Activated T-helper 2 cell treated with anti-CD3 and anti-CD28 coated beads, Interferon-gamma antibody, Interleukin-2, Interleukin-4, amounts not matched to agents 10 μg/mL and 5 μg/mL and 100 μg/mL, durations not matched to agents 14 hours and 24 hours and 36 hours (primary cell): ENCODE measurements at regions not wholly inside any gene's neighbourhood (a gene's known extent, or its start where the extent isn't known, plus 50 kb on each side); places are given as distances from the start of the nearest gene placed in this dataset.

Experiments used
- DNase-seq: peaks from one replicate; pipeline ENCODE4 v3.0.0; 2021; ENCODE audit warnings: low spot score
- H3K27ac Mint-ChIP-seq: one replicate; pipeline ENCODE4 v1.8.0; 2021; ENCODE audit warnings: mixed read lengths
- H3K27me3 Mint-ChIP-seq: one replicate; pipeline ENCODE4 v1.8.0; 2021; ENCODE audit warnings: low read depth, mixed read lengths
- H3K36me3 Mint-ChIP-seq: one replicate; pipeline ENCODE4 v1.8.0; 2021; ENCODE audit warnings: low read depth, mixed read lengths
- H3K4me1 Mint-ChIP-seq: one replicate; pipeline ENCODE4 v1.8.0; 2021; ENCODE audit warnings: low read depth, mixed read lengths
- H3K4me3 Mint-ChIP-seq: one replicate; pipeline ENCODE4 v1.8.0; 2021; ENCODE audit warnings: low read depth, mild to moderate bottlenecking, moderate library complexity, mixed read lengths
- H3K9me3 Mint-ChIP-seq: one replicate; pipeline ENCODE4 v1.8.0; 2021; ENCODE audit warnings: mixed read lengths
- intact Hi-C: fragments of 100-400 bp; cut with micrococcal nuclease; formaldehyde crosslinking; loops from one replicate; pipeline ENCODE4 v1.15.1; 2023

GRCh38 chr4:8707045-8707781 lies 114.6 kb downstream of the CPZ start:
- Mint-ChIP-seq H3K4me1 (no peaks in the 10 kb centered on the region), H3K36me3 (no peaks in the 10 kb centered on the region), H3K9me3 (no peaks in the 10 kb centered on the region), H3K27me3 (no peaks in the 10 kb centered on the region), H3K27ac (no peak overlapping the region), H3K4me3 (no peak overlapping the region)
- no peak for DNase-seq
- intact Hi-C loops, result no loop called here

DNA sequence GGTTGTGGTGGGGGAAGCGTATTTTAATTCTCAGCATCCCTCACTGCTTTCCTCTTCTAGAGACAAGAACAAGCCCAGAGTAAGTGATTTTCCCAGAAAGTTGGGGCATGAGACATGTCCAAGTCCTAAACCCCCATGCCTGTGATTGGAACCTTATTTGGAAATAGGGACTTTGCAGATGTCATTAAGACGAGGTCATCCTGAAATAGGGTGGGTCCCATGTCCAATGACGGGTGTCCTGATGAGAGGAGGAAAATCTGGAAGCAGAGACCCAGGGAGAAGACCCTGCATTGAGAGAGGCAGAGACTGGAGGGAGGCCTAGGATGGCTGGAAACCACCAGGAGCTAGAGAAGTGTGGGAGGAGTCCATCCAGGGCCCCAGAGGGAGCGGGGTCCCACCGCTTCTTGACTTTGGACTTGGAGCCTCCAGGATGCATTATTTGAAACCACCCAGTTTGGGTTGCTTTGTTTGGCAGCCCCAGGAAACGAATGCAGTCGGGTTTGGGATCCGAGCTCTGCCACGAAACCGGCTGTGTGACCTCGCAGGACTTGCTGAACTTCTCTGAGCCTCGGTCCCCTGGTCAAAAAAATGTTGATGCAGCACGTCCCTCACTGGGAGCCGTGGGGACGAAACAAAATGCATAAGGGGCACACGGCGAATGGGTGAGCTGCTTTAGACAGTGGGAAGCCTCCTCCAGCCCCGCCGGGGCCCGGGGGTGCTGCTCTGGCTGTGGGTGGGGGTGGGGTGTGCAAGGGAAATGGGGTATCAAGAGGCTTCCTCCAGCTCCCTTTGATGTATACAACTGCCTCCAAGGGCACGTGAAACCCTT lies 113.9 kb downstream of the CPZ start:
- Mint-ChIP-seq H3K27me3 (no peaks in the 10 kb centered on the region), H3K4me3 (no peak overlapping the region), H3K4me1 (no peaks in the 10 kb centered on the region), H3K27ac (no peak overlapping the region), H3K9me3 (no peaks in the 10 kb centered on the region), H3K36me3 (no peaks in the 10 kb centered on the region)
- DNase-seq, result no peak
- intact Hi-C loops, result no loop called here

GRCh38 chr4:8705161-8706145 lies 112.9 kb downstream of the CPZ start:
- no peaks in the 10 kb centered on the region for H3K9me3 Mint-ChIP-seq
- DNase-seq, result no peak
- no peak overlapping the region for H3K4me3 Mint-ChIP-seq
- H3K4me1 Mint-ChIP-seq, result no peaks in the 10 kb centered on the region
- no peak overlapping the region for H3K27ac Mint-ChIP-seq
- H3K27me3 Mint-ChIP-seq, result no peaks in the 10 kb centered on the region
- H3K36me3 Mint-ChIP-seq, result no peaks in the 10 kb centered on the region
- intact Hi-C loops, result no loop called here

DNA sequence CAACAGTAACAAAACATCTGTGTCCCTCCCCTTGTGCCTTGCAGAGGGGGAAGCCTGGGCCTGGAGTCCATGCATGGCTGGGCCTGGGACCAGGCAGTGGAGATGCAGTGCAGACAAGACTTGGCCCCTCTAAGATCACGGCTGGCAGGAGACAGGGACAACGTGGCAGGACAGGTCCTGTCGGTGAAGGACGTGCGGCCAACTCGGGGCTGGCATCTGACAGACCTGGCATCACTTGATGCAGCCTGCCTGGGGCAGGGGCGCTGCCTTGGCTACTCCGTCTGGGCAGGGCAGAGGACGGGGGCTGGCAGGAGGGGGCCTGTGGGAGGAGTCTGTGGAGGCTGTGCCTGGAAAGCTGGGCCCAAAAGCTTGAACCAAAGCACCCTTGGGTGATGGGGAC lies 112.1 kb downstream of the CPZ start:
- no peaks in the 10 kb centered on the region for H3K9me3 Mint-ChIP-seq
- no peak overlapping the region for H3K27ac Mint-ChIP-seq
- H3K4me3 Mint-ChIP-seq, result no peak overlapping the region
- no peaks in the 10 kb centered on the region for H3K36me3 Mint-ChIP-seq
- intact Hi-C loops, result no loop called here
- no peak for DNase-seq
- no peaks in the 10 kb centered on the region for H3K27me3 Mint-ChIP-seq
- H3K4me1 Mint-ChIP-seq, result no peaks in the 10 kb centered on the region

DNA sequence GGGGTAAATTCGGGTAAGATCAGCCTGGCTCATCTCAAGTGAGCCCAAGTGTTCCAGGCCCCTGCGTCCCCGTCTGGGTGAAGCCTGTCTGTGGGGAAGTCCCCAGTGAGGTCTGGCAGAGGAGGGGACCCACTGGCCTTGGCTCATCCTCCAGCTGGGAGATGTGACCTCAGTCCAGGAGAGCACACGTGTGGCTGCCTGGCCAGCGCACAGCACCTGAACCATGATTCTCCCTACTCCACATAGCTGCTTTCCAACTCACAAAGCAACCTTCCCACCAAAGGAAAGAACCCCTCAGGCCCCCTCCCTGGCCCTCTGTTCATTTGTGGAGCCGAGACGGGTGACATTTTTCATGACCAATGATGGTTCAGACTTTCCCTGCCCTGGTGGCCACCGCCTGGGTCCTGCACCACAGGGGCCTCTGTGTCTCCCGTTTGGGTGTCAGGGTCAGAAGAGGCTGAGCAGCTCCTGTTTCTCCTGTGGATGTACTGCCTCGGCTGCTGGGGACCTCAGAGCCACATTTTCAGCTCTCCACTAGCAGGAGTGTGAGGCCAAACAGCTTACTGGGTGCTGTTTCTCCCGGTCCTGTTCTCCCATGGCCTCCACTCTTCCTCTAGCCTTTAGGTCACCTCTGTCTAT lies 111.4 kb downstream of the CPZ start:
- Mint-ChIP-seq H3K36me3 (no peaks in the 10 kb centered on the region), H3K4me3 (no peak overlapping the region), H3K9me3 (no peaks in the 10 kb centered on the region), H3K27ac (no peak overlapping the region), H3K4me1 (no peaks in the 10 kb centered on the region), H3K27me3 (no peaks in the 10 kb centered on the region)
- intact Hi-C loops, result no loop called here
- no peak for DNase-seq

- DNase-seq, result no peak
- H3K4me3 Mint-ChIP-seq, result no peak overlapping the region
- H3K9me3 Mint-ChIP-seq, result no peaks in the 10 kb centered on the region
- H3K36me3 Mint-ChIP-seq, result no peaks in the 10 kb centered on the region
- intact Hi-C loops, result no loop called here
- H3K27me3 Mint-ChIP-seq, result no peaks in the 10 kb centered on the region
- H3K27ac Mint-ChIP-seq, result no peak overlapping the region
- no peaks in the 10 kb centered on the region for H3K4me1 Mint-ChIP-seq
Observed at GRCh38 chr4:8703401-8703696, 110.8 kb downstream of the CPZ start.

GRCh38 chr4:8702516-8703400 lies 110.2 kb downstream of the CPZ start:
- no peaks in the 10 kb centered on the region for H3K4me1 Mint-ChIP-seq
- no peak for DNase-seq

GRCh38 chr4:8702020-8702495 lies 109.5 kb downstream of the CPZ start:
- H3K27me3 Mint-ChIP-seq, result no peaks in the 10 kb centered on the region
- no peak overlapping the region for H3K27ac Mint-ChIP-seq
- H3K4me3 Mint-ChIP-seq, result no peak overlapping the region
- H3K4me1 Mint-ChIP-seq, result no peaks in the 10 kb centered on the region
- intact Hi-C loops, result no loop called here
- no peaks in the 10 kb centered on the region for H3K36me3 Mint-ChIP-seq
- H3K9me3 Mint-ChIP-seq, result no peaks in the 10 kb centered on the region
- no peak for DNase-seq

More at GRCh38 chr4:8702516-8703400, 110.2 kb downstream of the CPZ start:
- Mint-ChIP-seq H3K27ac (no peak overlapping the region), H3K27me3 (no peaks in the 10 kb centered on the region), H3K4me3 (no peak overlapping the region), H3K36me3 (no peaks in the 10 kb centered on the region), H3K9me3 (no peaks in the 10 kb centered on the region)
- intact Hi-C loops, result no loop called here

DNA sequence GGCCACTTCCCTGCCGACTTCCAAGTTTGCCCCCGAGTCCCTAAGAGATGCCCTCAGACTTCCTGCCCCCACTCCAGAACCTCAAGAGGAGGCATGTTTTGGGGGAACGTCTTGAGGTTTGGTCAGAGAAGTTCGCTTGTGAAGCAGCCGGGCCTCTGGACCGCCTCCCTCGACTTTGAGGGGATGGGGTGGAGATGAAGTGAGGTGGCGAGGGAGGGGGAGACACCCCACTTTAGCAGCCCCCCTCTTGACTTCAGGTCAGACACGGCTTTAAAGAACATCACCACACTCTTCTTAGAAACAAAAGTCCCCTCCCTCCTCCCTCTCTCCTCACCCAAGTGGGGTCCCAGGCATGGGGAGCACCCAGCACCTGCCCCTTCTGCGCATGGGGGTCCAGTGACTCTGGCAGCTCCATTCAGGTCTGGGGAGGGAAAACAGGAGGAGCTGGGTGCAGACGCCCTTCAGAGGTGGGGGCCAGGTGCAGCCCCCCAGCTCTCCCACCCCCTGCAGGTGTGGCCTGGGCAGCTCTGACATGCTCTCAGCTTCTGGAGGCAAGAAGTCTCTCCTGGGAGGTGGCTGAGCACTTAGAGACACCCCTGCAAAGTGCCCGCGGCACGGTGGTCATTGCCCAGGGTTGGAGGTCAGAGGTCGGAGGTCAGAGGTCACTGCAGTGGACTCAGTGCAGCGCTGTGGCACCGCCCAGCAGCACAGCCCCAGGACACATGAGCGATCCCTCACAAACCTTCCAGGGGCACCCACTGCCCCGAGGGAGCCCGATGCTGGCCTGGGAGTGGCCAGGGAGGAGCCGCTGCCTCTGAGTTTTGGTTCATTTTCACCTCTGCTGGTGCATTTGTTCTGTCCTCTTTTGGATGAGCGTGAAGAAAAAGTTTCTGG lies 108.8 kb downstream of the CPZ start:
- Mint-ChIP-seq H3K4me1 (no peaks in the 10 kb centered on the region), H3K27ac (no peak overlapping the region), H3K4me3 (no peak overlapping the region), H3K36me3 (no peaks in the 10 kb centered on the region), H3K9me3 (no peaks in the 10 kb centered on the region), H3K27me3 (no peaks in the 10 kb centered on the region)
- DNase-seq, result no peak
- intact Hi-C loops, result no loop called here

DNA sequence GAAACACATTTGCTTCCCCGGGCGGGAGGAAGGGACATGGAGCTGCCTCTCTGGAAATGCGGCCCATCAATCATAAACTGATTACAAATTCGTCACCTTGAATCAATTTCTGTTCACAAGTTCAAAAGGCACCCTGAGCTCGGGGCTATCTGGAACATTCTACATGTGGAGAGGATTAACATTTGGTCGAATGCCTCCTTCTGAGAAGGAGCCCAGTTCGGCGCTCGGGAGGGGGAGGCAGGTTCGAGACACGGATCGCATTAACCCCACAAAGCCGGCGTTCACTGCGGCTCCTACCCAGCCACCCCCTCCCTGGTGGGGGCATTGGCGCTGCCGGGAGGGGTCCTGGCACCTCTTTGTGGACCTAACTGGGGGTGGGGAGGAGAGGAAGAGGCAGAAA lies 108.0 kb downstream of the CPZ start:
- Mint-ChIP-seq H3K9me3 (no peaks in the 10 kb centered on the region), H3K4me3 (no peak overlapping the region), H3K27ac (no peak overlapping the region), H3K36me3 (no peaks in the 10 kb centered on the region), H3K27me3 (no peaks in the 10 kb centered on the region), H3K4me1 (no peaks in the 10 kb centered on the region)
- intact Hi-C loops, result no loop called here
- DNase-seq, result no peak

GRCh38 chr4:8699479-8700145 lies 107.0 kb downstream of the CPZ start:
- Mint-ChIP-seq H3K36me3 (no peaks in the 10 kb centered on the region), H3K9me3 (no peaks in the 10 kb centered on the region), H3K4me1 (no peaks in the 10 kb centered on the region), H3K27ac (no peak overlapping the region), H3K4me3 (no peak overlapping the region), H3K27me3 (no peaks in the 10 kb centered on the region)
- DNase-seq, result no peak
- intact Hi-C loops, result no loop called here
